ENCODE measurements at regions not wholly inside any gene's neighbourhood (a gene's known extent, or its start where the extent isn't known, plus 50 kb on each side); places are given as distances from the start of the nearest gene placed in this dataset.

DNA sequence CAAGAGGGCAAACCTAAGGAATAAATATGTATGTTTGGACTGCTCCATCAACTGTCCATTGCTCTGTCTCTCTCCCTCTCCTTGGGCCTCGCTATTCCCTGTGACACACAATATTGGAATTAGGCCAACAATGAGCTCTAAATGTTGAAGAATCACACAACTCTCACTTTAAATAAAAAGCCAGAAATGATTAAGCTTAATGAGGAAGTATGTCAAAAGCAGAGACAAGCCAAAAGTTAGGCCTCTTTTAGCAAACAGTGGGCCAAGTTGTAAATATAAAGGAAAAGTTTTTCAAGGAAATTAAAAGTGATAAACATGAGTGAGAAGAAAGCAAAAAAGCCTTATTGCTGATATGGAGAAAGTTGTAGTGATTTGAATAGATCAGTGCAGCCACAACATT is 141.0 kb downstream of the VGLL3 start:
- no peak overlapping the region for H3K4me3 ChIP-seq (ENCODE audit: low read depth, low read length)
- no peak overlapping the region for H3K23ac ChIP-seq (ENCODE audit: low read length)
- no peak overlapping the region for H4K12ac ChIP-seq (ENCODE audit: low read depth, low read length)
- no peak overlapping the region for H3K4me2 ChIP-seq (ENCODE audit: low read length)
- H3K4me1 ChIP-seq (ENCODE audit: control insufficient read depth in 1 of 2, insufficient read depth in 2 of 2, low read length in 2 of 2): no peaks in the 10 kb centered on the region
- no peak overlapping the region for H2AK5ac ChIP-seq (ENCODE audit: low read length)
- no peaks in the 10 kb centered on the region for H3K79me1 ChIP-seq (ENCODE audit: low read length)
- whole genome bisulfite sequencing (ENCODE audit: extremely low coverage, insufficient coverage, insufficient read length): no CpG with 5 or more reads among the region's 1 CpG
- H4K91ac ChIP-seq (ENCODE audit: low read depth, low read length): no peak overlapping the region
- no peak overlapping the region for H3K14ac ChIP-seq (ENCODE audit: low read length)
- no peak overlapping the region for H3K18ac ChIP-seq (ENCODE audit: low read length)
- no peak overlapping the region for H2BK12ac ChIP-seq (ENCODE audit: low read length)
- H2BK120ac ChIP-seq (ENCODE audit: insufficient read depth, low read length, poor library complexity): no peak overlapping the region
- H3K9ac ChIP-seq (ENCODE audit: low read length): no peak overlapping the region
- no peaks in the 10 kb centered on the region for H3K79me2 ChIP-seq (ENCODE audit: control insufficient read depth, insufficient read depth, low read length, poor library complexity)
- no peaks in the 10 kb centered on the region for H3K36me3 ChIP-seq (ENCODE audit: control insufficient read depth in 1 of 2, insufficient read depth in 2 of 2, low read length in 2 of 2)
- no peak for DNase-seq
- H2AFZ ChIP-seq (ENCODE audit: insufficient read depth, low read length, poor library complexity): no peak overlapping the region
- no peaks in the 10 kb centered on the region for H3K9me3 ChIP-seq (ENCODE audit: insufficient read depth, low read depth, low read length)
- no peak overlapping the region for H3K27ac ChIP-seq (ENCODE audit: low read depth, low read length)
- no peak overlapping the region for H4K8ac ChIP-seq (ENCODE audit: low read depth, low read length)
- H3K4ac ChIP-seq (ENCODE audit: low read depth, low read length): no peak overlapping the region
- H3K27me3 ChIP-seq (ENCODE audit: insufficient read depth, low read length): no peaks in the 10 kb centered on the region
- no peak overlapping the region for H2BK5ac ChIP-seq (ENCODE audit: low read depth, low read length, poor library complexity)

DNA sequence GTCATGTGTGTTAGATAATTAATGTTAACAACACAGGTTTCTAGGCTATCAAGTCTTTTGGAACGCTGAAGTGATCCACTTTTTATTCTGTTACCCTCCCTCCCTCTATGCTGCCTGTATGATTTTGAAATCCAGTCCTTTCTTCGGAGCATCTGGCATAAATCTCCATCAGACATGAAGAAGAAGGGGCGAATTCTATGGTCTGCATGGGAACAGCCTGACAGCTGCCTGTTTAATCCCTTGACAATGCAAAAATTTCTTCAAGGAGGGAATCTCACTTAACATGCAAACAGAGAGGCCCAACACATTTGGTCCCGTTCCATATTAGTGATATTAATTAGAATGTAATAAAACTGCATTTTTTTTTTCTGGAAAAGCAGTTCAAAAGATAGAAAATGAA is 145.2 kb downstream of the VGLL3 start:
- Histone ChIP-seq H2AFZ (ENCODE audit: insufficient read depth, low read length, poor library complexity) (no peak overlapping the region), H2BK12ac (ENCODE audit: low read length) (no peak overlapping the region), H2BK5ac (ENCODE audit: low read depth, low read length, poor library complexity) (no peak overlapping the region), H3K27ac (ENCODE audit: low read depth, low read length) (no peak overlapping the region), H3K4ac (ENCODE audit: low read depth, low read length) (no peak overlapping the region), H3K4me3 (ENCODE audit: low read depth, low read length) (no peak overlapping the region), H3K4me1 (ENCODE audit: control insufficient read depth in 1 of 2, insufficient read depth in 2 of 2, low read length in 2 of 2) (no peaks in the 10 kb centered on the region), H3K4me2 (ENCODE audit: low read length) (no peak overlapping the region), H3K9me3 (ENCODE audit: insufficient read depth, low read depth, low read length) (no peaks in the 10 kb centered on the region), H4K8ac (ENCODE audit: low read depth, low read length) (no peak overlapping the region), H3K18ac (ENCODE audit: low read length) (no peak overlapping the region), H2BK120ac (ENCODE audit: insufficient read depth, low read length, poor library complexity) (no peak overlapping the region), H2AK5ac (ENCODE audit: low read length) (no peak overlapping the region), H3K79me2 (ENCODE audit: control insufficient read depth, insufficient read depth, low read length, poor library complexity) (no peaks in the 10 kb centered on the region), H3K36me3 (ENCODE audit: control insufficient read depth in 1 of 2, insufficient read depth in 2 of 2, low read length in 2 of 2) (no peaks in the 10 kb centered on the region), H3K27me3 (ENCODE audit: insufficient read depth, low read length) (no peaks in the 10 kb centered on the region), H4K91ac (ENCODE audit: low read depth, low read length) (no peak overlapping the region), H4K12ac (ENCODE audit: low read depth, low read length) (no peak overlapping the region), H3K79me1 (ENCODE audit: low read length) (no peaks in the 10 kb centered on the region), H3K23ac (ENCODE audit: low read length) (no peak overlapping the region), H3K9ac (ENCODE audit: low read length) (no peak overlapping the region), H3K14ac (ENCODE audit: low read length) (no peak overlapping the region)
- DNase-seq: no peak
- no CpG with 5 or more reads among the region's 4 CpGs for WGBS (ENCODE audit: extremely low coverage, insufficient coverage, insufficient read length)

DNA sequence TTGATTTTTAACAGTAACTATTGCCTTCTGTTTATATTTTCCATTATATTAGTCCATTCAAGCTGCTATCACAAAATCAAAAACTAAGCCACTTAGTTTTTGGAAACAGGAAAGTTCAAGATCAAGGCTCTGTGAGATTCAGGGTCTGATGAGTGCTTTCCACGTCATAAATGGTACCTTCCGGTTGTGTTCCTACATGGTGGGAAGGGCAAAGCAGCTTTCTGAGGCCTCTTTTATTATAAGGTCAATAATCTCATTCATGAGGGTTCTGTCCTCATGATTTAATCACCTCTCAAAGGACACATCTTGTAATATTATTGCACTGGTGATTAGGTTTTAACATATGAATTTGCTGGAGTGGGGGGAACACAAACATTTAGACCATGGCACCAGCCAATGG is 152.0 kb downstream of the VGLL3 start:
- Histone ChIP-seq H2BK12ac (ENCODE audit: low read length) (no peak overlapping the region), H3K4me2 (ENCODE audit: low read length) (no peak overlapping the region), H3K4me3 (ENCODE audit: low read depth, low read length) (no peak overlapping the region), H2AK5ac (ENCODE audit: low read length) (no peak overlapping the region), H2BK5ac (ENCODE audit: low read depth, low read length, poor library complexity) (no peak overlapping the region), H3K36me3 (ENCODE audit: control insufficient read depth in 1 of 2, insufficient read depth in 2 of 2, low read length in 2 of 2) (no peaks in the 10 kb centered on the region), H3K9ac (ENCODE audit: low read length) (no peak overlapping the region), H2BK120ac (ENCODE audit: insufficient read depth, low read length, poor library complexity) (no peak overlapping the region), H3K23ac (ENCODE audit: low read length) (no peak overlapping the region), H3K79me1 (ENCODE audit: low read length) (no peaks in the 10 kb centered on the region), H3K27ac (ENCODE audit: low read depth, low read length) (no peak overlapping the region), H3K27me3 (ENCODE audit: insufficient read depth, low read length) (no peaks in the 10 kb centered on the region), H4K12ac (ENCODE audit: low read depth, low read length) (no peak overlapping the region), H3K4ac (ENCODE audit: low read depth, low read length) (no peak overlapping the region), H2AFZ (ENCODE audit: insufficient read depth, low read length, poor library complexity) (no peak overlapping the region), H4K91ac (ENCODE audit: low read depth, low read length) (no peak overlapping the region), H4K8ac (ENCODE audit: low read depth, low read length) (no peak overlapping the region), H3K9me3 (ENCODE audit: insufficient read depth, low read depth, low read length) (no peaks in the 10 kb centered on the region), H3K14ac (ENCODE audit: low read length) (no peak overlapping the region), H3K18ac (ENCODE audit: low read length) (no peak overlapping the region), H3K79me2 (ENCODE audit: control insufficient read depth, insufficient read depth, low read length, poor library complexity) (no peaks in the 10 kb centered on the region), H3K4me1 (ENCODE audit: control insufficient read depth in 1 of 2, insufficient read depth in 2 of 2, low read length in 2 of 2) (no peaks in the 10 kb centered on the region)
- WGBS (ENCODE audit: extremely low coverage, insufficient coverage, insufficient read length): no CpG with 5 or more reads among the region's 2 CpGs
- DNase-seq: no peak

DNA sequence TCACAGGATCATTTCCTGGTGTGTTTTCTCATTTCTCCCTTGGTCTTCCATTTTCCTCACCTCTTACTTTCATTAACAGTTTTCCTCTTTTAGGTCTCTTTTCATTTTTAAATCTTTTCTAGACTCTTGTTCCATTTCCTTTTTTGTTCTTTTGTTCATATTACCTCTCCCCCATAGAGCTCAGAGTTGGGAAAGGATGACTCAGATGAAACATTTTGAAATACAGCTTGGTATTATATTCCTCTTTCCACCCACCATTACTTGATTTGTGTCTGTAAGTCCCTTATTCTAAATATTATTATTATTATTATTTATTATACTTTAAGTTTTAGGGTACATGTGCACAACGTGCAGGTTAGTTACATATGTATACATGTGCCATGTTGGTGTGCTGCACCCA is 153.1 kb downstream of the VGLL3 start:
- no peak overlapping the region for H3K27ac ChIP-seq (ENCODE audit: low read depth, low read length)
- H3K27me3 ChIP-seq (ENCODE audit: insufficient read depth, low read length): no peaks in the 10 kb centered on the region
- H2BK120ac ChIP-seq (ENCODE audit: insufficient read depth, low read length, poor library complexity): no peak overlapping the region
- no peak overlapping the region for H3K4me3 ChIP-seq (ENCODE audit: low read depth, low read length)
- H3K79me1 ChIP-seq (ENCODE audit: low read length): no peaks in the 10 kb centered on the region
- no peak overlapping the region for H2AK5ac ChIP-seq (ENCODE audit: low read length)
- H4K91ac ChIP-seq (ENCODE audit: low read depth, low read length): no peak overlapping the region
- H4K8ac ChIP-seq (ENCODE audit: low read depth, low read length): no peak overlapping the region
- H3K9me3 ChIP-seq (ENCODE audit: insufficient read depth, low read depth, low read length): no peaks in the 10 kb centered on the region
- no peak overlapping the region for H2BK12ac ChIP-seq (ENCODE audit: low read length)
- H4K12ac ChIP-seq (ENCODE audit: low read depth, low read length): no peak overlapping the region
- no peaks in the 10 kb centered on the region for H3K4me1 ChIP-seq (ENCODE audit: control insufficient read depth in 1 of 2, insufficient read depth in 2 of 2, low read length in 2 of 2)
- no peak overlapping the region for H3K18ac ChIP-seq (ENCODE audit: low read length)
- peak in 1 of 2 donors; percentile 11 for DNase-seq
- H3K4me2 ChIP-seq (ENCODE audit: low read length): no peak overlapping the region
- no CpG with 5 or more reads among the region's 1 CpG for WGBS (ENCODE audit: extremely low coverage, insufficient coverage, insufficient read length)
- no peaks in the 10 kb centered on the region for H3K79me2 ChIP-seq (ENCODE audit: control insufficient read depth, insufficient read depth, low read length, poor library complexity)
- no peaks in the 10 kb centered on the region for H3K36me3 ChIP-seq (ENCODE audit: control insufficient read depth in 1 of 2, insufficient read depth in 2 of 2, low read length in 2 of 2)
- H3K4ac ChIP-seq (ENCODE audit: low read depth, low read length): no peak overlapping the region
- no peak overlapping the region for H2BK5ac ChIP-seq (ENCODE audit: low read depth, low read length, poor library complexity)
- no peak overlapping the region for H3K14ac ChIP-seq (ENCODE audit: low read length)
- H3K23ac ChIP-seq (ENCODE audit: low read length): no peak overlapping the region
- no peak overlapping the region for H2AFZ ChIP-seq (ENCODE audit: insufficient read depth, low read length, poor library complexity)
- no peak overlapping the region for H3K9ac ChIP-seq (ENCODE audit: low read length)
